GM23338 (cell line): ENCODE measurements at regions not wholly inside any gene's neighbourhood (a gene's known extent, or its start where the extent isn't known, plus 50 kb on each side); places are given as distances from the start of the nearest gene placed in this dataset.

Source experiments
- ATAC-seq: fragments of 200-7000 bp; cut with Tn5 transposase; 3 replicates; pipeline ENCODE4 v1.9.1; 2020
- DNase-seq: peaks from one replicate; pipeline ENCODE4 v3.0.0-alpha.2; 2015; ENCODE audit warnings: low spot score
- H2AFZ ChIP-seq: fragments of 200-600 bp; sonication (generic); 2 replicates; pipeline ENCODE4 v1.8.0; 2016; ENCODE audit warnings: antibody characterized with exemption, mild to moderate bottlenecking, moderate library complexity
- H3F3A ChIP-seq: fragments of 200-600 bp; sonication (generic); replicated peaks from 2 replicates; pipeline ENCODE4 v1.8.0; 2017; ENCODE audit warnings: antibody characterized with exemption, mixed run types, low read depth
- H3K27ac ChIP-seq: fragments of 200-600 bp; sonication (generic); 2 replicates; pipeline ENCODE4 v1.6.1; 2016; ENCODE audit warnings: low read depth
- H3K27me3 ChIP-seq: fragments of 200-600 bp; sonication (generic); 2 replicates; pipeline ENCODE4 v1.8.0; 2016; ENCODE audit warnings: mild to moderate bottlenecking, mixed run types, moderate library complexity; ENCODE audit not compliant: insufficient read depth
- H3K36me3 ChIP-seq: fragments of 200-600 bp; sonication (generic); 2 replicates; pipeline ENCODE4 v1.8.0; 2016; ENCODE audit warnings: mild to moderate bottlenecking; ENCODE audit not compliant: insufficient read depth
- H3K4me1 ChIP-seq: fragments of 200-600 bp; sonication (generic); 2 replicates; pipeline ENCODE4 v1.8.0; 2016; ENCODE audit warnings: mild to moderate bottlenecking, moderate library complexity; ENCODE audit not compliant: insufficient read depth
- H3K4me2 ChIP-seq: fragments of 200-600 bp; sonication (generic); 2 replicates; pipeline ENCODE4 v1.7.1; 2017; ENCODE audit warnings: mixed run types
- H3K4me3 ChIP-seq: fragments of 200-600 bp; sonication (generic); 2 replicates; pipeline ENCODE4 v1.6.1; 2016; ENCODE audit warnings: mixed run types
- H3K79me2 ChIP-seq: fragments of 200-600 bp; sonication (generic); replicated peaks from 2 replicates; pipeline ENCODE4 v1.8.0; 2017; ENCODE audit warnings: mild to moderate bottlenecking; ENCODE audit not compliant: insufficient read depth
- H3K9me2 ChIP-seq: fragments of 200-600 bp; sonication (generic); 2 replicates; pipeline ENCODE4 v1.8.0; 2017; ENCODE audit not compliant: insufficient read depth
- H4K20me1 ChIP-seq: fragments of 200-600 bp; sonication (generic); replicated peaks from 2 replicates; pipeline ENCODE4 v1.8.0; 2017; ENCODE audit warnings: mild to moderate bottlenecking; ENCODE audit not compliant: insufficient read depth
- H3K27ac Mint-ChIP-seq: 2 replicates; pipeline ENCODE4 v1.8.0; 2020; ENCODE audit warnings: inconsistent platforms, mild to moderate bottlenecking, moderate library complexity, mixed read lengths
- H3K27me3 Mint-ChIP-seq: 3 replicates; pipeline ENCODE4 v1.8.0; 2022; ENCODE audit warnings: low read depth, mild to moderate bottlenecking, moderate library complexity, mixed read lengths, inconsistent platforms; ENCODE audit not compliant: insufficient read depth, poor library complexity
- H3K36me3 Mint-ChIP-seq: 3 replicates; pipeline ENCODE4 v1.8.0; 2021; ENCODE audit warnings: low read depth, mild to moderate bottlenecking, inconsistent platforms, moderate library complexity, mixed read lengths
- H3K4me1 Mint-ChIP-seq: 3 replicates; pipeline ENCODE4 v1.8.0; 2020; ENCODE audit warnings: mild to moderate bottlenecking, inconsistent platforms, mixed read lengths
- H3K4me3 Mint-ChIP-seq: 3 replicates; pipeline ENCODE4 v1.8.0; 2021; ENCODE audit warnings: moderate library complexity, mild to moderate bottlenecking, inconsistent platforms, mixed read lengths
- H3K9me3 Mint-ChIP-seq: 3 replicates; pipeline ENCODE4 v1.8.0; 2020; ENCODE audit warnings: moderate library complexity, mild to moderate bottlenecking, inconsistent platforms, mixed read lengths
- CREB1 ChIP-seq: fragments of 250-450 bp; sonication (Bioruptor Pico); IDR thresholded peaks from 2 replicates; pipeline ENCODE4 v1.5.0; 2020; ENCODE audit warnings: low read depth, mild to moderate bottlenecking, moderate library complexity
- CTCF ChIP-seq, 2 experiments: fragments of 200-600 bp in 1 of 2; sonication (generic) in 1 of 2; conservative IDR thresholded peaks; 2 replicates each; pipeline versions ENCODE4 v1.5.1 to v1.6.1; 2016 to 2017; ENCODE audit warnings: antibody characterized with exemption in 2 of 2, low read depth in 2 of 2, mild to moderate bottlenecking in 2 of 2, moderate library complexity in 1 of 2
- EZH2 ChIP-seq: fragments of 200-600 bp; sonication (generic); IDR thresholded peaks from one replicate; pipeline ENCODE4 v1.8.0; 2017; ENCODE audit warnings: antibody characterized with exemption, mild to moderate bottlenecking, low read depth; ENCODE audit not compliant: unreplicated experiment
- EZH2phosphoT487 ChIP-seq: fragments of 200-600 bp; sonication (generic); IDR thresholded peaks from one replicate; pipeline ENCODE4 v1.8.1; 2018; ENCODE audit warnings: antibody characterized with exemption; ENCODE audit not compliant: unreplicated experiment
- JUNB ChIP-seq: IDR thresholded peaks from one replicate; pipeline ENCODE4 v1.6.1; 2016; ENCODE audit warnings: antibody characterized with exemption; ENCODE audit not compliant: unreplicated experiment
- NANOG ChIP-seq: IDR thresholded peaks from 2 replicates; pipeline ENCODE4 v1.6.1; 2016; ENCODE audit warnings: antibody characterized with exemption, borderline replicate concordance
- POLR2AphosphoS5 ChIP-seq: IDR thresholded peaks from 2 replicates; pipeline ENCODE4 v1.6.1; 2016; ENCODE audit warnings: antibody characterized with exemption, low read depth
- STAT1 ChIP-seq: IDR thresholded peaks from one replicate; pipeline ENCODE4 v1.6.1; 2016; ENCODE audit warnings: antibody characterized with exemption; ENCODE audit not compliant: unreplicated experiment
- ZNF114 ChIP-seq: fragments of 250-450 bp; sonication (Bioruptor Pico); IDR thresholded peaks from 2 replicates; pipeline ENCODE4 v1.5.0; 2020; ENCODE audit warnings: mild to moderate bottlenecking, moderate library complexity
- ZNF331 ChIP-seq: fragments of 250-450 bp; sonication (Bioruptor Pico); IDR thresholded peaks from 2 replicates; pipeline ENCODE4 v1.5.0; 2020; ENCODE audit warnings: low read depth, mild to moderate bottlenecking, moderate library complexity
- ZNF462 ChIP-seq: fragments of 250-450 bp; sonication (Bioruptor Pico); IDR thresholded peaks from 2 replicates; pipeline ENCODE4 v1.5.0; 2020; ENCODE audit warnings: mild to moderate bottlenecking, moderate library complexity
- TF ChIP-seq, protein P1 (sequence below): IDR thresholded peaks from one replicate; pipeline ENCODE4 v1.6.1; 2018; ENCODE audit warnings: antibody characterized with exemption; ENCODE audit not compliant: unreplicated experiment
- TF ChIP-seq, protein P2 (sequence below): IDR thresholded peaks from 2 replicates; pipeline ENCODE4 v1.6.1; 2016; ENCODE audit warnings: antibody characterized with exemption

DNA sequence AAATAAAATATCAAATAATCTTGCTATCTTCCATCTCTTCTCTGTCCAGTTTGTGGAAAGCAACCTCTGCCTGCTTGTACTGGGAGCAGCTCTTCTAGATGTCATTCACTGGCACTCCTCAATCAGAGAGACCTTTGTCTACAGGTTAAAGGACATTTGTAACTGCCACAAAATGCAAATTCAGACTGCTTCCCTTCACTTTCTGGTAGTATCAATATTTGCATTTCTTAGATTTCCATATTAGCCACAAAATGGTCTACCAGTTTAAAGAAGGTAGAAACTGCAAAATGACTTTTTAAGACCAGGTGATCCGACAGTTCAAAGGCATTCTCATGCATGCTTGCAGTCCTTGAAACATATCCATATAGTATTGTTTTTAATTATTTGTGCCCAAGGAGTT, 51.7 kb upstream of the RCN1 start:
- Mint-ChIP-seq H3K9me3 (no peaks in the 10 kb centered on the region), H3K4me1 (peaks cover 2% of the 10 kb centered on the region; the same call in 2 of the 3 replicates), H3K4me3 (no peak overlapping the region), H3K27ac (no peak overlapping the region), H3K27me3 (peaks cover 2% of the 10 kb centered on the region), H3K36me3 (no peaks in the 10 kb centered on the region)
- Histone ChIP-seq H3F3A (no peaks in the 10 kb centered on the region), H3K4me2 (no peak overlapping the region), H3K9me2 (no peaks in the 10 kb centered on the region), H3K4me3 (no peak overlapping the region), H3K27ac (no peak overlapping the region), H4K20me1 (no peaks in the 10 kb centered on the region), H2AFZ (no peak overlapping the region), H3K27me3 (no peaks in the 10 kb centered on the region), H3K36me3 (no peaks in the 10 kb centered on the region), H3K79me2 (no peaks in the 10 kb centered on the region), H3K4me1 (no peaks in the 10 kb centered on the region)
- DNase-seq (no peak), ATAC-seq (no peak)
- TF ChIP-seq POLR2AphosphoS5, result no peak
- no peak for TF ChIP-seq STAT1
- TF ChIP-seq ZNF462 (CRISPR knock-in tag), result no peak
- no peak for TF ChIP-seq CREB1 (CRISPR knock-in tag)
- no peak for TF ChIP-seq JUNB
- TF ChIP-seq, protein P1, sequence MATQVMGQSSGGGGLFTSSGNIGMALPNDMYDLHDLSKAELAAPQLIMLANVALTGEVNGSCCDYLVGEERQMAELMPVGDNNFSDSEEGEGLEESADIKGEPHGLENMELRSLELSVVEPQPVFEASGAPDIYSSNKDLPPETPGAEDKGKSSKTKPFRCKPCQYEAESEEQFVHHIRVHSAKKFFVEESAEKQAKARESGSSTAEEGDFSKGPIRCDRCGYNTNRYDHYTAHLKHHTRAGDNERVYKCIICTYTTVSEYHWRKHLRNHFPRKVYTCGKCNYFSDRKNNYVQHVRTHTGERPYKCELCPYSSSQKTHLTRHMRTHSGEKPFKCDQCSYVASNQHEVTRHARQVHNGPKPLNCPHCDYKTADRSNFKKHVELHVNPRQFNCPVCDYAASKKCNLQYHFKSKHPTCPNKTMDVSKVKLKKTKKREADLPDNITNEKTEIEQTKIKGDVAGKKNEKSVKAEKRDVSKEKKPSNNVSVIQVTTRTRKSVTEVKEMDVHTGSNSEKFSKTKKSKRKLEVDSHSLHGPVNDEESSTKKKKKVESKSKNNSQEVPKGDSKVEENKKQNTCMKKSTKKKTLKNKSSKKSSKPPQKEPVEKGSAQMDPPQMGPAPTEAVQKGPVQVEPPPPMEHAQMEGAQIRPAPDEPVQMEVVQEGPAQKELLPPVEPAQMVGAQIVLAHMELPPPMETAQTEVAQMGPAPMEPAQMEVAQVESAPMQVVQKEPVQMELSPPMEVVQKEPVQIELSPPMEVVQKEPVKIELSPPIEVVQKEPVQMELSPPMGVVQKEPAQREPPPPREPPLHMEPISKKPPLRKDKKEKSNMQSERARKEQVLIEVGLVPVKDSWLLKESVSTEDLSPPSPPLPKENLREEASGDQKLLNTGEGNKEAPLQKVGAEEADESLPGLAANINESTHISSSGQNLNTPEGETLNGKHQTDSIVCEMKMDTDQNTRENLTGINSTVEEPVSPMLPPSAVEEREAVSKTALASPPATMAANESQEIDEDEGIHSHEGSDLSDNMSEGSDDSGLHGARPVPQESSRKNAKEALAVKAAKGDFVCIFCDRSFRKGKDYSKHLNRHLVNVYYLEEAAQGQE, result no peak
- TF ChIP-seq EZH2phosphoT487, result no peak
- TF ChIP-seq ZNF114 (CRISPR knock-in tag), result no peak
- TF ChIP-seq EZH2, result no peak
- TF ChIP-seq ZNF331 (CRISPR knock-in tag), result no peak
- no peak for TF ChIP-seq NANOG
- TF ChIP-seq, protein P2, sequence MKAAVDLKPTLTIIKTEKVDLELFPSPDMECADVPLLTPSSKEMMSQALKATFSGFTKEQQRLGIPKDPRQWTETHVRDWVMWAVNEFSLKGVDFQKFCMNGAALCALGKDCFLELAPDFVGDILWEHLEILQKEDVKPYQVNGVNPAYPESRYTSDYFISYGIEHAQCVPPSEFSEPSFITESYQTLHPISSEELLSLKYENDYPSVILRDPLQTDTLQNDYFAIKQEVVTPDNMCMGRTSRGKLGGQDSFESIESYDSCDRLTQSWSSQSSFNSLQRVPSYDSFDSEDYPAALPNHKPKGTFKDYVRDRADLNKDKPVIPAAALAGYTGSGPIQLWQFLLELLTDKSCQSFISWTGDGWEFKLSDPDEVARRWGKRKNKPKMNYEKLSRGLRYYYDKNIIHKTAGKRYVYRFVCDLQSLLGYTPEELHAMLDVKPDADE, result no peak
- TF ChIP-seq CTCF (conservative IDR thresholded peaks at IDR 0.05; ENCODE audit: low read depth in 2 of 2), result no peak
